NCI-H82 (cell line): ENCODE measurements at regions not wholly inside any gene's neighbourhood (a gene's known extent, or its start where the extent isn't known, plus 50 kb on each side); places are given as distances from the start of the nearest gene placed in this dataset.
"Not testable (repeated sequence)": the region's sequence is repeated elsewhere in the genome, so short reads cannot be mapped to it uniquely, and the experiment has no call there.

Experiments
- DNase-seq: peaks from one replicate; lab custom pipeline; 2025; lab: John Stamatoyannopoulos, UW

- DNase-seq: no peak
Observed at GRCh38 chr2:17460371-17461086, 57.7 kb downstream of the RAD51AP2 start.

GRCh38 chr2:17455343-17455742 is 62.9 kb downstream of the RAD51AP2 start:
- DNase-seq: no peak

- not testable (repeated sequence) for DNase-seq
Observed at GRCh38 chr2:17446191-17446590, 72.0 kb downstream of the RAD51AP2 start.

DNA sequence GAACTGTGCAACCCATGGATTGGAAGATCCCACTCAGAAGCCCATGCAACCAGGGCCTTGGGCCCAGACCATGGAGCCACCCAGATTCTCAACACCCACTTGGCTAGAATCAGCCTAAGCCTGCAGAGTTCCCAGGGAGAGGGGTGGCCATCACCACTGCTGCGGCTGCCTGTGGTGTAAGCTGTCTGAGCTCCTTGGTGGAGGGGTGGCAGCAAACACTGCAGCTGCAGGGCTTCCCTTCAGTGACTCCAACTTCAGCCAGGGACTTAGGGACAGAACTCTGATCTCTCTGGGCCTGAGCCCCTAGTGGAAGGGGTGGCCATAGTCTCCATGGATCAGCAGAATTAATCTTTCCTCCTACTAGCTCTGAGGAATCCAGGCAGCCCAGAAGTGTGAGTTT is 72.5 kb downstream of the RAD51AP2 start:
- no peak for DNase-seq

DNA sequence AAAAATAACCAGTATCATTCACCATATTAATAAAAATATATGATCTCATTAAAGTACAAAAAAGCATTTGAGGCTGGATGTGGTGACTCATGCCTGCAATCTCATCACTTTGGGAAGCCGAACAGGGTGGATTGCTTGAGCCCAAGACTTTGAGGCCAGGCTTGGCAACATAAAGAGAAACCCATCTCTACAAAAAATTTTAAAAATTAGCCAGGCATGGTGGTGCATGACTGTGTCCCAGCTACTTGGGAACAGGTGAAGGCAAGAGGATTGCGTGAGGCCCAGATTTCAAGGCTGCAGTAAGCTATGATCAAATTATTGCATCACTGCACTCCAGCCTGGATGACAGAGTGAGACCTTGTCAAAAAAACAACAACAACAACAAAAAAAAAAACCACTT is 75.9 kb downstream of the RAD51AP2 start:
- no peak for DNase-seq

DNA sequence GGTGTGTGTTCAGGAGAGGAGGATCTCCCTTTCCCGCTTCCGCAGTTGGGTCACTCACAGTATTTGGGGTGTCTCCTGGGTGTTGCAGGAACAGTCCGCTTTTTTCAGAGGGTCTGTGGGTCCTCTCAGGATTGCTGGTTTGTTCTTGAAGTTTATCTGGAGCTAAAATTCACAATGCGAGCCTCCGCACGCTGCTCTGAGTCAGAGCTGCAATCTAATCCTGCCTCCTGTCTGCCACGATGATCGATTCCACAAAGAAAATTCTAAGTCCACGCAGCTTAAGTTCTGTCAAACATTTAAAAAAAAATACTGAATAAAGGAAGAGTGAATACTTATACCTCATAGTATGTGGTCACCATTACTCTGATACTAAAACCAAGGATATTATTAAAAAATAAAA is 76.5 kb downstream of the RAD51AP2 start:
- DNase-seq: no peak

- DNase-seq: peak; percentile 5
Observed at GRCh38 chr2:17441055-17441771, 77.0 kb downstream of the RAD51AP2 start.

DNA sequence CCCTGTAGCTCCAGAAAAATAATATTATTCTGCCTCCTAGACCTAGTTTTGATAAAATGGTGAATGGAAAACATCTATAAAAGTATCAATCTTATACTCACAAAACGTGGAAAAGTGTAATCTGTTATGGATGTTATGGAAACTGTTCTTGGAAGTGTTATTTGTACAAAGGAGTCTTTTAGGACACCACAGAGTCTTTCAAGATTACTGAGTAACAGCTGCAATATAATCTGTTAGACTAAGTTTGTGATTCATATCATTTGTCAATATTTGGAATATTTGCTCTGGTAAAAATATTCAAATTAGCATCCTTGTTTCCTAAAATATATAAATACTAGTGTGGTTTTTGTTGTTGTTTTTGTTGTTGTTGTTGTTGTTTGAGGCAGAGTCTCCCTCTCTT is 87.9 kb downstream of the RAD51AP2 start:
- DNase-seq: no peak

- DNase-seq: no peak
Observed at GRCh38 chr2:17429130-17429529, 89.1 kb downstream of the RAD51AP2 start.

- DNase-seq: no peak
Observed at GRCh38 chr2:17427401-17427800, 90.8 kb downstream of the RAD51AP2 start.

DNA sequence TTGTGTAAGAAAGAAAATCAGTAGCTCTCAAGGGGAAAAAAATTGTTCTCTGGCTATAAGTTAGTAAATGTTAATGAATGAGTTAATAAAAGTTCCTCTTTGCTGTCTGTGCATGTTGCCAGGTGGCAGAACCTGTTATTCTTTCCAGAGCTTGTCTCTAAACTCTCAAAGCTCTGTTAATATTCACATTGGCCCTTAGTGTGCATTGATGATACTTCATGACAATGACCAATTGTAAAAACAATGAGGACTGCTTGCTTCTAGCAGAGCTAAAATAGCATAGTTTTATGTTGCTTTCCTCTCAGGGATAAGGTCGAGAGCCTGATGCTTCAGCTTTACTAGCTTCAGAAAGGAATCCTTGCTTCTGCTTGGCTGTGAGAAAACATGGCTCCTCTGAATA is 91.5 kb downstream of the RAD51AP2 start:
- no peak for DNase-seq

DNA sequence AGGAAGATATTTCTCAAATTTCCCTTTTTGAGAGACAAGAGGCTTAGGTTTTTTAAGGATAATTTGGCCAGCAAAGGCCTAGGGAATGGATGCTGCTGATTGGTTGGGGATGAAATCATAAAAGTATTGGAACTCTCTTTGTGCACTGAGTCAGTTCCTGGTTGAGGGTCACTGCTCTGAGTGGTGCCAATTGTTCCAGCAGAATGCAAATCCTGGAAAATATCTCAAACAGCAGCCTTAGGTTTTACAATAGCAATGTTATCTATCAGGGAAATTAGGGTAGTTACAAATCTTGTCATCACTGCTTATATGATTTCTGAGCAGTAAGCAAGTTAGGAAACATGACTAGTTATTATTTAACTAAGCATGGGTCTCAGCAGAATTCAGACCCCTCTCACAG is 96.2 kb downstream of the RAD51AP2 start:
- no peak for DNase-seq

GRCh38 chr2:17416884-17417391 is 101.3 kb downstream of the RAD51AP2 start:
- peak; percentile 47 for DNase-seq

- no peak for DNase-seq
Observed at GRCh38 chr2:17413036-17413435, 105.2 kb downstream of the RAD51AP2 start.

DNA sequence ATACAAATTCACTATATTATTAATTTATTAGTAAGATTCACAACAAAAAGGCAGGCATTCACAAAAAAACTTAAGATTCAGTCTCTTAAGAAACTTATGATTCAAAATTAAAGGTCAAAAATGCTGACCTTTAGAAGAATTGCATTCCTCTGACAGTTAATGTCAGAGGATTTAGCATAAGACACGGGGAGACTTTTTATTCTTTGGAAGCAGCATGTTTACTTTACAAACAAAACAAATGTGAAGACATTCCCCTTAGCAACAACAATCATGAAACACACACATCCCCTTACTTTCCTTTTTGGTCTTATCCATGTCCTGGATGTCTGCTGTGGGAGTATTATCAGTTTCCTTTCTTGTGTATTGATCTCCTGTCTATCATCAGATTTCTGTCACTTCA is 117.1 kb downstream of the RAD51AP2 start:
- no peak for DNase-seq

DNA sequence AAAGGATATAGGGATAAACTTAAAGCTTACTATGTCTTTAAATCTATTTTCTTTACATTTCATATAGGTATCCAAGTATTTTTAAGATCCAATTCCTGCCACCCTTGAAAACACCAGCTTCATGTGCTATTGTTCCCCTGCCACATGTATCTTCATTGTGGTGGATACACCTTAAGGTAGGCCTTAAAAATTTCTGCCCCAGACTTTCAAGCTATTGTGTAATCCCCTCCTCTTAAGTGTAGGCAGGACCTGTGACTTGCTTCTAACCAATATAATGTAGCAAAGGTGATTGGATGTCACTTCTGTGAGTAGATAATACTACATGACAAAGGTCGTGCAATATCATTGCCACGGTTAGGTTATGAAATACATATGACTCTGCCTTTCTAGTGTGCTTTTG is 119.5 kb downstream of the RAD51AP2 start:
- no peak for DNase-seq

DNA sequence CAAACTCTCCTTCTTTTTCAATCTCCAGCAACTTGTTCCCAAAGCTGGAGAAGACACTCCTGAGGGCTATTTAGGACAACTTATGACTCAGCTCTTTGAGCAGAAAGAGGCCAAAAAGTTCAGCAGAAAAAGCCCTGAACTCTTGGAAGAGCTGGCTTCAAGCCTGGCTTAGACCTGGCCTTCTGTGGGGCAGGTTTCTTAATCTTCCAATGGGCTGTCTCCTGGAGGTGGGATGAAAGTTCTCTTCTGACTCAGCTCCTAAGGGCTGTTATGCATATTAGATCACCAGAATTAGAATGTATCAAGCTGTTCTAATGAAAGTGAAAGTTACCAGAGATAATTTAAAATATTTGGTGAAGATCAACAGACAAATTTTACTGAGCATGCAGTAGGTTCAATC is 129.4 kb downstream of the RAD51AP2 start:
- DNase-seq: no peak

DNA sequence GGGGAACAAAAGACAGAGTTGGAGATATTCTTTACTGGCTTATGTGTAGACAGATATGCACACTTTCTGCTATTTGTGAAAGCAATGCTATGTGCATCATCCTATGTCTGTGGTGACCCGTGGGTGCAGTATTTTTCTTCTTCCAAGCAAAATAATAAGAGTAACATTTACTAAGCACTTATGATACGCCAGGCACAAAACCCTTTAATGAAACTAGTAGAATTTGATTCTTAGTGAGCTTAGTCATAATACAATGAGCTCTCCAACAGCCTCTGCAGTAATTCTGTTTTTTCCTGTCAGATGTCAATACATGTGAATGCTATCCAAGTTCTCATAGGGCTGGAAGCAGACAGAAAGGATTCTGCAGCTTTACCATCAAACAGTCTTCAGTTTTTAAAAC is 130.6 kb downstream of the RAD51AP2 start:
- no peak for DNase-seq

DNA sequence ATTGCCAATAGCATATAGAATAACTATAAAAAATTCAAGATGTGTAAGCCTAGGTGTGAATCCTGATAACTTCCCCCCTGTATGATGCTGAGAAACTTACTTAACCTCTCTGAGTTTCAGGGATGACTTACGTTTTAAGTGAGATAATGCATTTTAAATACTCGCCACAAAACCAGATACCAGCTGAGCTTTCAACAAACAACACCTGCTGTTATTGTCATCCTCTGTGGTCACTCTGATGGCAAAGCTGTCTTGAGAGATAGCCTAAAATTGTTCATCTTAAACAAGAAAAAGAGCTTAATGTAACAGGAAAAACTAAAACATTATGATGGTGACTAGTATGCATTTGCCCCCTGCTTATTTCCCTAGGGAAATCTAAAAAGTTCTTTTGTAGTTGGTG is 131.5 kb downstream of the RAD51AP2 start:
- DNase-seq: no peak

DNA sequence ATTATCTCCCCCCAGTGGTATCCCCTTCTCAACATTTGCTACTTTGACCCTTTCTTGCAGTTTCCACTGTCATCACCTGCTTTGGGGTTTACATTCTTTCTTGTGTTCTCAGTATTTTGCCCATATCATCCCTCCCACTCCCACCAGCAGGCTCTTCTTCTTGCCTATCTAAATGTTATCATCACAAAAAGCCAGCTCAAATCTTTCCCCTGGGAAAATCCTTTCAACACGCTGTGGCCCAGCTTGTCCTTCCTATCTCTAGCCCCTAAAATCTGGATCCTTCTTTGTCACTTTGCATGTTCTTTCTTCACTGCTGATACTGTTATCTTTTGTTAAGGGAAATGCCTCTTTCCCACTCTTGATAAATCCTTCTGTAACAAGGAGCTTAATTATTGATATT is 138.2 kb downstream of the RAD51AP2 start:
- DNase-seq: no peak

DNA sequence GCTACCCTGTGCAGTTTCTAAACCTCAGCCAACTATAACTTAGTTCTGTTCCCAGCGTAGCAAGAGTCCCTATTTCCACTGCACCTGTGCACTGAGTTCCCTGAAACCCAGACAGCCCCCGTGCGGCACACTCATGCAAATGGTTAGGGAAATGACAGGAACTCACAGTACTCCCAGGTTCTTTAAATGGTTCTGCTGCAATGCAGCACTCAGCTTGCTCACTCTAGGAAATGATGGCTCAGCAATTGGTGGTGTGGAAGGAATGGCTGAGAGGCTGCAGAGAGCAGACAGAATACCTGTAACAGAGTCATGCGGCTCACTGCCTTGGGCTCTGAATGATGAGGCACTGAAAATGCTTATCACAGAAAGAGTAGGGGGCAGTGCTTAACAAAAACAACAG is 143.0 kb downstream of the RAD51AP2 start:
- no peak for DNase-seq

DNA sequence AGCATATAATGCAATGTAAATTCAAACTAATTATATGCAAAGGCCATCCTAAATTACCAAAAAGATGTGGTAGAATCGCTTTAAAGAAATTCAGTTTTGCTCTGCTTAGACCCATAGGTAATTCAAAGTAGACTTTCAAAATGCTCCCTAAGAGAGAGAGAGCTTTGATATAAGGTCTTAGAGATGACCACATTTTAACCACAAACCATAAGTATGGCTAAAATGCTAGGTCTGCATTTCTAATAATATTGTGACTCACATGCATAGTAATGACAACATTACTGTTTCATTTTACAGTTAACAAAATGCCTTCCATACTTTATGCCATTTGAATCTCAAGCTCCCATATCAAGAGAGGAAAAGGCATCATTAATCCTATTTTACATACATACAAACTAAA is 144.5 kb downstream of the RAD51AP2 start:
- no peak for DNase-seq

DNA sequence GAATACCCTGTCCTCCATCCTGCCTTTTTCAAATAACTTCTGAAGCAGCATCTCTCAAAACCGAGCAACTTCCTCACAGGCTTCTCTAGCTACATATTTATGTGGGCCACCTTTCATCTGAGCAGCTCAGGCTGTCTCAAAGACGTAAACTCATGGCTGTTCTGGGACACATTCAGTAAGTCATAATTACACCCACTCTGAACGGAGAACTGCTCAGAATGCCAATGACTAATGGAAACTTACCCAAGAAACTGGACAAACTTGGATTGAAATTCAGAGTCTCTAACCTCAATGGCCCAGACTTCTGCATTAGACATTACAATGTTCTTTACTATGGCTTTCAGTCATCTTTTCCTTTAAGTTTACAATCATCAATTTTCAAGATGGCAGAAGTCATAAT is 145.2 kb downstream of the RAD51AP2 start:
- no peak for DNase-seq

DNA sequence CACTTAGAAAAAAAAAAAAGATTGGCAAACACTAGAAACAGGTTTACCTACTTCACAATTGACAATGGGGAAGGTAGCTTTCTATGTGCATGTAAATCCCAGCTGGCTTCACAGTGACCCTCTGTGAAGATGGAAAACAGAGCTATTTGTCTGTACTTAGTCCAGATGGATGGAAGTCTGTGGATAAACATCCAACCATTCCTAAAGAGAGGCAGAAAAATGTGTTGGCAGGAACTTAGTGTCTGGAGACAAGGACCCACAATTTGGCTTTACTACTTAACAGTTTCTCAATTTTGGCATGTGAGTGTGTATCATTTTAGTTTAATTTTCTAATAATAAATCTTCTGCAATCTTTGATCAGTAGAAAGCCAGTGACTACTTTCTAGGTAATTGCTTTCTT is 154.4 kb downstream of the RAD51AP2 start:
- no peak for DNase-seq
